IMR-90 (cell line): ENCODE measurements at regions not wholly inside any gene's neighbourhood (a gene's known extent, or its start where the extent isn't known, plus 50 kb on each side); places are given as distances from the start of the nearest gene placed in this dataset.

Source experiments
- ATAC-seq: fragments of 200-7000 bp; cut with Tn5 transposase; 2 replicates; pipeline ENCODE4 v1.9.1; 2020; ENCODE audit warnings: low read depth, mild to moderate bottlenecking, moderate library complexity
- BruUV-seq: library from RNA; stranded (reverse); fragments of 400-500 nt; replicated peaks from 2 replicates; lab custom pipeline; 2021; lab: Mats Ljungman, UMichigan
- CTCF ChIA-PET: fragments of 300-600 bp; formaldehyde crosslinking; extraction: SDS; loops from one replicate; lab custom pipeline; 2021; ENCODE audit warnings: antibody characterized with exemption; lab: Yijun Ruan, JAX
- POLR2A ChIA-PET: fragments of 300-600 bp; sonication (Branson Sonifier 250); formaldehyde crosslinking; loops from one replicate; lab custom pipeline; 2022; ENCODE audit warnings: antibody characterized with exemption; ENCODE audit not compliant: unreplicated experiment; lab: Charles Lee
- DNase-seq: peaks from one replicate; pipeline ENCODE4 v3.0.0; 2013
- H2AFZ ChIP-seq: replicated peaks from 2 replicates; pipeline ENCODE3; 2013; ENCODE audit warnings: low read length, mild to moderate bottlenecking; ENCODE audit not compliant: poor library complexity
- H2AK5ac ChIP-seq: 2 replicates; pipeline ENCODE4 v1.6.1; 2013; ENCODE audit warnings: low read depth, low read length, inconsistent platforms
- H2AK9ac ChIP-seq: replicated peaks from 2 replicates; pipeline ENCODE3; 2013; ENCODE audit warnings: mild to moderate bottlenecking, low read depth, low read length, moderate library complexity; ENCODE audit not compliant: poor library complexity
- H2BK120ac ChIP-seq: 2 replicates; pipeline ENCODE4 v1.6.1; 2013; ENCODE audit warnings: low read depth, low read length, inconsistent platforms
- H2BK15ac ChIP-seq: 3 replicates; pipeline ENCODE4 v1.6.1; 2013; ENCODE audit warnings: low read depth, low read length, inconsistent platforms
- H2BK20ac ChIP-seq: 2 replicates; pipeline ENCODE4 v1.6.1; 2013; ENCODE audit warnings: low read depth, mild to moderate bottlenecking, inconsistent platforms, low read length, moderate library complexity
- H2BK5ac ChIP-seq: 2 replicates; pipeline ENCODE4 v1.6.1; 2013; ENCODE audit warnings: mild to moderate bottlenecking, low read depth, low read length, inconsistent platforms; ENCODE audit not compliant: poor library complexity, severe bottlenecking
- H3K14ac ChIP-seq: replicated peaks from 2 replicates; pipeline ENCODE4 v1.6.1; 2013; ENCODE audit warnings: low read depth, low read length, inconsistent platforms
- H3K18ac ChIP-seq: 2 replicates; pipeline ENCODE4 v1.6.1; 2013; ENCODE audit warnings: low read depth, low read length, control low read depth
- H3K23ac ChIP-seq: 2 replicates; pipeline ENCODE4 v1.6.1; 2013; ENCODE audit warnings: low read depth, low read length, inconsistent platforms
- H3K27ac ChIP-seq: 2 replicates; pipeline ENCODE4 v1.5.1; 2013; ENCODE audit warnings: mild to moderate bottlenecking, control low read depth, low read length; ENCODE audit not compliant: insufficient read depth
- H3K27me3 ChIP-seq: 2 replicates; pipeline ENCODE4 v1.6.1; 2013; ENCODE audit warnings: low read length; ENCODE audit not compliant: control insufficient read depth, insufficient read depth
- H3K36me3 ChIP-seq: 2 replicates; pipeline ENCODE4 v1.6.1; 2013; ENCODE audit warnings: low read length, mixed read lengths; ENCODE audit not compliant: control insufficient read depth, insufficient read depth
- H3K4ac ChIP-seq: 2 replicates; pipeline ENCODE4 v1.6.1; 2013; ENCODE audit warnings: low read depth, low read length, inconsistent platforms
- H3K4me1 ChIP-seq: 2 replicates; pipeline ENCODE4 v1.6.1; 2013; ENCODE audit warnings: low read length, mixed read lengths; ENCODE audit not compliant: control insufficient read depth, insufficient read depth
- H3K4me2 ChIP-seq: 2 replicates; pipeline ENCODE4 v1.6.1; 2013; ENCODE audit warnings: low read depth, mild to moderate bottlenecking, control low read depth, low read length, moderate library complexity
- H3K4me3 ChIP-seq: 2 replicates; pipeline ENCODE4 v1.5.1; 2013; ENCODE audit warnings: low read depth, mild to moderate bottlenecking, control low read depth, low read length, moderate library complexity; ENCODE audit not compliant: insufficient read depth
- H3K56ac ChIP-seq: 2 replicates; pipeline ENCODE4 v1.6.1; 2013; ENCODE audit warnings: low read length, inconsistent platforms; ENCODE audit not compliant: insufficient read depth; ENCODE audit errors: extremely low read depth
- H3K79me1 ChIP-seq, 2 experiments: 2 replicates each; pipeline ENCODE4 v1.6.1; 2013; ENCODE audit warnings: low read length in 2 of 2, inconsistent platforms in 1 of 2, low read depth in 1 of 2
- H3K9ac ChIP-seq: 2 replicates; pipeline ENCODE4 v1.6.1; 2013; ENCODE audit warnings: low read depth, low read length, control low read depth
- H3K9me1 ChIP-seq: 2 replicates; pipeline ENCODE4 v1.6.1; 2013; ENCODE audit warnings: low read length, inconsistent platforms; ENCODE audit not compliant: insufficient read depth
- H3K9me3 ChIP-seq: 2 replicates; pipeline ENCODE4 v1.6.1; 2013; ENCODE audit warnings: low read length; ENCODE audit not compliant: control insufficient read depth, insufficient read depth
- H4K20me1 ChIP-seq: 2 replicates; pipeline ENCODE4 v1.6.1; 2013; ENCODE audit warnings: low read length, inconsistent platforms; ENCODE audit not compliant: insufficient read depth
- H4K5ac ChIP-seq: 2 replicates; pipeline ENCODE4 v1.6.1; 2013; ENCODE audit warnings: mild to moderate bottlenecking, low read depth, low read length, control low read depth
- H4K8ac ChIP-seq, 2 experiments: 2 replicates each; pipeline ENCODE4 v1.6.1; 2013; ENCODE audit warnings: low read depth in 2 of 2, low read length in 2 of 2, control low read depth in 1 of 2, inconsistent platforms in 1 of 2
- H4K91ac ChIP-seq: 2 replicates; pipeline ENCODE4 v1.6.1; 2013; ENCODE audit warnings: low read depth, low read length, inconsistent platforms; ENCODE audit not compliant: insufficient read depth
- MAFK ChIP-seq: IDR thresholded peaks from 2 replicates; pipeline ENCODE4 v1.6.1; 2012; ENCODE audit warnings: low read depth, low read length, improper control_type of control experiment
- WGBS, 2 experiments: methylation state at CpG; one replicate each; pipeline versions ENCODE4 v1.1.5 to v1.1.7; 2013; ENCODE audit warnings: missing lambda C conversion rate in 2 of 2; ENCODE audit not compliant: insufficient read length in 1 of 2; ENCODE audit errors: extremely low coverage in 2 of 2; 5-methylcytosine and 5-hydroxymethylcytosine counted together
- dilution Hi-C: fragments of 300-500 bp; cut with HindIII; formaldehyde crosslinking; loops from one replicate; pipeline ENCODE4 v1.14.3; 2018; ENCODE audit warnings: low sequenced_read_pairs; ENCODE audit not compliant: unreplicated experiment
- in situ Hi-C: fragments of 300-500 bp; cut with MboI; formaldehyde crosslinking; loops from 3 replicates; pipeline ENCODE4 v1.14.3; 2019; ENCODE audit warnings: low sequenced_read_pairs, inconsistent platforms, mixed read lengths
- intact Hi-C: fragments of 100-400 bp; cut with micrococcal nuclease; formaldehyde crosslinking; loops from 2 replicates; pipeline ENCODE4 v1.10.0; 2022

- H3K4ac ChIP-seq = no peak overlapping the region
- no peak overlapping the region for H3K18ac ChIP-seq
- POLR2A ChIA-PET = no interaction called here
- dilution Hi-C loops = no loop called here
- intact Hi-C loops = no loop called here
- H3K14ac ChIP-seq = no peak overlapping the region
- peaks cover 6% of the 10 kb centered on the region for H3K9me1 ChIP-seq
- no peak overlapping the region for H4K91ac ChIP-seq
- no peaks in the 10 kb centered on the region; the same call in 1 of the 2 replicates for H3K9me3 ChIP-seq
- no peak overlapping the region for H2AK9ac ChIP-seq
- in situ Hi-C loops = no loop called here
- no peaks in the 10 kb centered on the region for H3K4me1 ChIP-seq
- BruUV-seq = no TSS peak
- DNase-seq = no peak
- H2AFZ ChIP-seq = peak overlapping the region; percentile 53
- H2AK5ac ChIP-seq = no peak overlapping the region
- H2BK20ac ChIP-seq = no peak overlapping the region
- no peak overlapping the region for H3K4me2 ChIP-seq
- no peak overlapping the region for H2BK120ac ChIP-seq
- no peak overlapping the region for H3K23ac ChIP-seq
- ATAC-seq = no peak
- H3K27me3 ChIP-seq = peaks cover 18% of the 10 kb centered on the region
- no peak for TF ChIP-seq MAFK
- no peak overlapping the region for H3K9ac ChIP-seq
- H4K5ac ChIP-seq = no peak overlapping the region
- no peak overlapping the region for H2BK15ac ChIP-seq
- no peak overlapping the region for H4K8ac ChIP-seq
- no peak overlapping the region for H2BK5ac ChIP-seq
- no peaks in the 10 kb centered on the region for H4K20me1 ChIP-seq
- WGBS, 2 experiments = 68% methylated on average over 3 of the region's 5 CpGs; no CpG with 5 or more reads in 1 of the 2 experiments
- no peaks in the 10 kb centered on the region for H3K79me1 ChIP-seq
- no peak overlapping the region for H3K56ac ChIP-seq
- CTCF ChIA-PET = no interaction called here
- no peak overlapping the region for H3K4me3 ChIP-seq
- no peak overlapping the region for H3K27ac ChIP-seq
- no peaks in the 10 kb centered on the region for H3K36me3 ChIP-seq
Measured at GRCh38 chr21:33987461-33987860, 71.9 kb upstream of the ATP5PO start.
